ENCODE measurements at regions not wholly inside any gene's neighbourhood (a gene's known extent, or its start where the extent isn't known, plus 50 kb on each side); places are given as distances from the start of the nearest gene placed in this dataset.

- peaks cover 0 to 12% of the 10 kb centered on the region in 2 experiments; a peak in 3 of 4 replicates for H3K4me1 ChIP-seq (ENCODE audit: control insufficient read depth in 1 of 2, insufficient read depth in 2 of 2, low read length in 2 of 2)
- H3K27me3 ChIP-seq (ENCODE audit: insufficient read depth, low read length): no peaks in the 10 kb centered on the region
- no peaks in the 10 kb centered on the region for H3K9me2 ChIP-seq (ENCODE audit: insufficient read depth)
- no peak overlapping the region for H2AFZ ChIP-seq (ENCODE audit: low read depth, low read length, poor library complexity, severe bottlenecking)
- DNase-seq (ENCODE audit: low read depth, low spot score) (no peak), ATAC-seq (no peak)
- ChIA-PET RAD21 (ENCODE audit: low non-redundant PET in 1 of 2, low total read pairs in 2 of 2, uncharacterized antibody in 2 of 2, unreplicated experiment in 2 of 2) (no interaction called here), POLR2A (no interaction called here), CTCF (no interaction called here)
- H3K9ac ChIP-seq (ENCODE audit: low read length): no peak overlapping the region
- H3K9me3 ChIP-seq (ENCODE audit: control insufficient read depth in 1 of 2, insufficient read depth in 1 of 2, low read depth in 1 of 2, low read length in 2 of 2): no peaks in the 10 kb centered on the region
- no peaks in the 10 kb centered on the region for H4K20me1 ChIP-seq (ENCODE audit: insufficient read depth)
- BruUV-seq (replicated peaks): no TSS peak
- no peak for TF ChIP-seq ZFX (IDR thresholded peaks at IDR 0.05)
- no peak for TF ChIP-seq SIN3A (IDR thresholded peaks at IDR 0.05; ENCODE audit: low read depth)
- TF ChIP-seq YY1 (IDR thresholded peaks at IDR 0.05; ENCODE audit: extremely low read depth, insufficient replicate concordance, low read depth, low read length): no peak
- no peak for TF ChIP-seq POLR2A (IDR thresholded peaks at IDR 0.05; ENCODE audit: borderline replicate concordance, extremely low read depth, insufficient read depth, insufficient read length)
- no peak for TF ChIP-seq CEBPB (IDR thresholded peaks at IDR 0.05; ENCODE audit: low read depth)
- no peak for TF ChIP-seq FOSL1 (IDR thresholded peaks at IDR 0.05; ENCODE audit: low read depth)
- no peak for TF ChIP-seq ATF3 (IDR thresholded peaks at IDR 0.05)
- TF ChIP-seq POLR2AphosphoS5 (IDR thresholded peaks at IDR 0.05; ENCODE audit: low read depth, low read length): no peak
- TF ChIP-seq REST (IDR thresholded peaks at IDR 0.05; ENCODE audit: low read depth): no peak
- TF ChIP-seq CTCF (IDR thresholded peaks at IDR 0.05 in 2 of 3, conservative IDR thresholded peaks at IDR 0.05 in 1 of 3; ENCODE audit: borderline replicate concordance in 1 of 3, insufficient read depth in 1 of 3, low read depth in 2 of 3, low read length in 2 of 3): no peak
- TF ChIP-seq EZH2phosphoT487 (IDR thresholded peaks at IDR 0.05; ENCODE audit: borderline replicate concordance): no peak
- TF ChIP-seq ZBTB33 (IDR thresholded peaks at IDR 0.05; ENCODE audit: extremely low read depth, insufficient replicate concordance, low read length): no peak
- TF ChIP-seq ELF1 (IDR thresholded peaks at IDR 0.05; ENCODE audit: borderline replicate concordance, low read depth): no peak
- no peak for TF ChIP-seq JUND (IDR thresholded peaks at IDR 0.05)
- no peak for TF ChIP-seq SRF (IDR thresholded peaks at IDR 0.05; ENCODE audit: low read depth)
- TF ChIP-seq ZNF274 (IDR thresholded peaks at IDR 0.05; ENCODE audit: low read depth, low read length): no peak
- TF ChIP-seq EGR1 (IDR thresholded peaks at IDR 0.05; ENCODE audit: low read depth): no peak
- TF ChIP-seq CBX3 (IDR thresholded peaks at IDR 0.05; ENCODE audit: low read depth): no peak
- no peak for TF ChIP-seq SP1 (IDR thresholded peaks at IDR 0.05; ENCODE audit: low read depth)
- H3K36me3 ChIP-seq (ENCODE audit: control insufficient read depth in 1 of 2, insufficient read depth in 2 of 2, low read length in 2 of 2): no peaks in the 10 kb centered on the region
- intact Hi-C loops (cut with micrococcal nuclease): no loop called here
- no peak overlapping the region for H3K27ac ChIP-seq (ENCODE audit: low read depth, low read length)
- no peak overlapping the region for H3K4me3 ChIP-seq (replicated peaks in 1 of 2; ENCODE audit: low read depth in 1 of 2, low read length in 2 of 2)
- H3K79me2 ChIP-seq (ENCODE audit: insufficient read depth, low read length): no peaks in the 10 kb centered on the region
- H3K4me2 ChIP-seq (ENCODE audit: low read length): no peak overlapping the region
Measured at GRCh38 chr18:54743605-54743995, 84.7 kb upstream of the RAB27B start.

Measured in HCT116 (cell line).